Activated T-cell treated with anti-CD3 and anti-CD28 coated beads, Interleukin-2, amount 50 U/mL, for 24 hours (primary cell): ENCODE measurements at regions not wholly inside any gene's neighbourhood (a gene's known extent, or its start where the extent isn't known, plus 50 kb on each side); places are given as distances from the start of the nearest gene placed in this dataset.

Experiments
- DNase-seq: peaks from one replicate; pipeline ENCODE4 v3.0.0-alpha.2; 2020
- H3K27ac Mint-ChIP-seq: 2 replicates; pipeline ENCODE4 v1.8.0; 2020; ENCODE audit warnings: mild to moderate bottlenecking, mixed read lengths
- H3K27me3 Mint-ChIP-seq: 2 replicates; pipeline ENCODE4 v1.8.0; 2020; ENCODE audit warnings: mixed read lengths
- H3K36me3 Mint-ChIP-seq: 2 replicates; pipeline ENCODE4 v1.8.0; 2020; ENCODE audit warnings: low read depth, mixed read lengths
- H3K4me1 Mint-ChIP-seq: 2 replicates; pipeline ENCODE4 v1.8.0; 2020; ENCODE audit warnings: low read depth, mixed read lengths
- H3K4me3 Mint-ChIP-seq: 2 replicates; pipeline ENCODE4 v1.8.0; 2020; ENCODE audit warnings: mild to moderate bottlenecking, moderate library complexity, mixed read lengths
- H3K9me3 Mint-ChIP-seq: 2 replicates; pipeline ENCODE4 v1.8.0; 2020; ENCODE audit warnings: mixed read lengths

DNA sequence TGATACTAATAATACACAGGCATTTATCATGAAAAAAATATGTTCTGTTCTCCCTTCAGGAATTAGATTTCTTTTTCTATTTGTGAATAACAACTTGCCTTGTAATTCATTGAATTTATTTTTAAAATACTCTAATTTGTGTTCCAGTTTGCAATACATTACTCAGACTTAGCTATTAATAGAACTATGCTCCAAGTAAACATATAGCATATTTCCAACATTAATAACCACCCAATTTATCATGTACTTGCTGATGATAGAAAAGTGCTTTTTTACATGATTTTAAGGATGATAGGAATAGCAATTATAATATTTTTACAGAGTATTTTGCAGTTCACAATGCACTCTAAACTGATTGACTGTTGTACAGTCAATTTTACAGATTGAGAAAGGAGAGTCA lies 338.8 kb upstream of the SEMA3D start:
- Mint-ChIP-seq H3K4me1 (no peaks in the 10 kb centered on the region), H3K9me3 (no peaks in the 10 kb centered on the region), H3K4me3 (no peak overlapping the region), H3K36me3 (no peaks in the 10 kb centered on the region), H3K27ac (no peak overlapping the region), H3K27me3 (no peaks in the 10 kb centered on the region)
- no peak for DNase-seq

DNA sequence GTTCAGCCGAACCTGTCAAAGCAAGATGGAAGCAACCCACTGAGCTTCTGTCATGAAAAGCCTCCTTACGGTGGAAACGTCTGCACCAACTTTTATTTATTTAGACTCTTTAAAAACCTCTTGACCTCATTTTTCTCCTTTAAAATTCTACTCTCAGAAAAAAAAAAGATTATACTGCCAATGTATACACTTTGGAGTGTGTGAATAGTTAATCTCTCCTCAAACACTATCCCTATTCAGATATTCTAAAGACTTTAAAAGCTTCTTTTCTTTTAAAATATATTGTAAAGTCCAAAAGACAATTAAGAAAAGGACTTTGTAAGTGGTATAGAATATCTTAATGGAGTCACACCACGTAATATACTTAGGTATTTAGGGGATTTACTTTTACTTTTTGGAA lies 335.2 kb upstream of the SEMA3D start:
- Mint-ChIP-seq H3K4me3 (no peak overlapping the region), H3K4me1 (no peaks in the 10 kb centered on the region), H3K27ac (no peak overlapping the region), H3K27me3 (no peaks in the 10 kb centered on the region), H3K36me3 (no peaks in the 10 kb centered on the region), H3K9me3 (no peaks in the 10 kb centered on the region)
- no peak for DNase-seq

DNA sequence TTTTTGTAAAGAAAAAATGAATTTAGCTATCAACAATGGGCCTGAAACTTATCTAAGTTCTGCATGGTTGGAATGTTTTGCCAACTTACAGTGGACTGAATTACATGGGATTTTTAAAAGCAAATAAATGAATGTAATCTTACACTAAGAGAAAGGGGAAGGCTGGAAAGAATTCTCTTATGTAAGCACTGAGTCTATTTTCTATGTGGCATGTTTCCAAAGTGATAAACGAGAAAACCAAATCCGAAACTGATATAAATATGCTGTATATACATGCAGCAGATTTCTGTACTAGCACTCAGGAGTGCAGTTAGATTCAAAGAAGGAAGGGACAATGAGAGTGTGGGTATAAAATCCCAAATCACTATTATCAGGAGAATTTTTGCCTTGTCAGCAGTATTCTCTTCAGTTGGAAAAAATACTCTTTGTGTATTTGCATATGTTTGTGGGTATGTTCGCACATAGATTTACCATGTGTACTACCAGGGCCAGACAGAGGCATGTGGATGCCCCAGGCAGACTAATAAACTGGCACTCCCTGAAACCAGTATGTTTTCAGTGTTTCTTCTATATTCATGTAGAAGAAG lies 334.3 kb upstream of the SEMA3D start:
- Mint-ChIP-seq H3K27me3 (no peaks in the 10 kb centered on the region), H3K9me3 (no peaks in the 10 kb centered on the region), H3K27ac (no peak overlapping the region), H3K4me3 (no peak overlapping the region), H3K4me1 (no peaks in the 10 kb centered on the region), H3K36me3 (no peaks in the 10 kb centered on the region)
- no peak for DNase-seq

DNA sequence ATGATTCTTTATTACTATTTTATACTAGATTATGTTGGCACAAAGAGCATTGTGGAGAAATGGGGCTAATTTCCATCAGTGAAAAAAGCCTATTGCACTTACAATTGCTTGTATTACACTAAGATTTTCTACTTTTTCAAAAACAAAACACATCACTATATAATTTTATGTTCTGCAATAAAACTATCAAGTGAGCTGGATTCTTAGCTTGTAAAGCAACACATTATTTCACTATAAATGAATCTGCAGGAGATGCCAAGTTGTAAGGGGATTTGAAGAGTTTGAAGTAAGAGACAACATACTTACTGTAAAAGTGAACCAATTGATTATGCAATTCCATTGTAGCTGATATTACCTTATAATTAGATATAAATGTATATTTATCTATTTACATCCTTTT lies 333.3 kb upstream of the SEMA3D start:
- Mint-ChIP-seq H3K9me3 (no peaks in the 10 kb centered on the region), H3K4me1 (no peaks in the 10 kb centered on the region), H3K27ac (no peak overlapping the region)

DNA sequence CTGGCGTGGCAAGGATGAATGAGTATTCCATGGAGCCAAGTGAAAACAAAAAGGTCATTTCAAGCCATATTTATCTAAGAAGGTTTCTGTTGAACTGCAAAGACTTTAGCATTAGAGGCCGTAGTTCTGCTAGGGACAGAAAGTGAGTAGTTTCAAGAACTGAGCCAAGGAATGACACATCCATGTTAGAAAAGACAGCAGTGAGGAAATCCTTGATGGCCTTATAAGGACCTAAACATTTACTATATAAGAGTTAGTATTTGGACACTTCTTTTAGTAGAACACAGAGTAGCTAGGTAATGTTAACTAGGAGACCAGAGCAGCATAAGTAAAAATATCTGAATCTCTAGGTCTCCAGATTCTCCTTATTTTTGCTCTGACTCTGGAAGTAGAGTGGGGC lies 329.8 kb upstream of the SEMA3D start:
- no peaks in the 10 kb centered on the region for H3K4me1 Mint-ChIP-seq
- H3K36me3 Mint-ChIP-seq = no peaks in the 10 kb centered on the region
- no peak for DNase-seq
- H3K9me3 Mint-ChIP-seq = no peaks in the 10 kb centered on the region
- H3K27me3 Mint-ChIP-seq = no peaks in the 10 kb centered on the region
- no peak overlapping the region for H3K4me3 Mint-ChIP-seq
- H3K27ac Mint-ChIP-seq = no peak overlapping the region

More for the DNA sequence above, 333.3 kb upstream of the SEMA3D start:
- H3K27me3 Mint-ChIP-seq = no peaks in the 10 kb centered on the region
- DNase-seq = no peak
- no peaks in the 10 kb centered on the region for H3K36me3 Mint-ChIP-seq
- no peak overlapping the region for H3K4me3 Mint-ChIP-seq

- H3K27ac Mint-ChIP-seq = no peak overlapping the region
- no peak overlapping the region for H3K4me3 Mint-ChIP-seq
- DNase-seq = no peak
- H3K27me3 Mint-ChIP-seq = no peaks in the 10 kb centered on the region
- no peaks in the 10 kb centered on the region for H3K9me3 Mint-ChIP-seq
- H3K36me3 Mint-ChIP-seq = no peaks in the 10 kb centered on the region
- H3K4me1 Mint-ChIP-seq = no peaks in the 10 kb centered on the region
These were observed 325.9 kb upstream of the SEMA3D start for GRCh38 chr7:85512790-85513189.

GRCh38 chr7:85510287-85510686 lies 323.4 kb upstream of the SEMA3D start:
- H3K4me3 Mint-ChIP-seq = no peak overlapping the region
- H3K36me3 Mint-ChIP-seq = no peaks in the 10 kb centered on the region
- no peaks in the 10 kb centered on the region for H3K27me3 Mint-ChIP-seq
- no peaks in the 10 kb centered on the region for H3K9me3 Mint-ChIP-seq
- H3K4me1 Mint-ChIP-seq = no peaks in the 10 kb centered on the region
- H3K27ac Mint-ChIP-seq = no peak overlapping the region
- no peak for DNase-seq

DNA sequence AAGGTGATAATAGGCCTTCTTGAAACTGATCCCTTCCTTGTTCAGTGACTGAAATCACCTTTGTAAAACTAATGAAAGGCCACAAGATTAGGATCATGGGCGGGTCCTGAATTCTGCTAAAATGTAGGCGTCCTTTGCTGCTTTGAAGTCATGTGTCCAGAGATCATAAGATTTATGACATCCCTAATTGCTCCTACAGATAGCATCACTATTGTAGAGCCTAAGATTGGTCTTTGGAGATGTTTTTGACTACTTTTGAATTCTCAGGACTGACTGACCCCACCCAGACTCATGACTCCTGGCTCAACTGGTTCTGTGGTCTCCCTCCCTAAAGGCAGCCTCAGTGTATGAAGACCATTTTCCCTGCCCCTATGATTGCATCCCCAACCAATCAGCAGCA lies 322.6 kb upstream of the SEMA3D start:
- peaks cover 1% of the 10 kb centered on the region for H3K9me3 Mint-ChIP-seq
- H3K36me3 Mint-ChIP-seq = no peaks in the 10 kb centered on the region
- H3K4me3 Mint-ChIP-seq = no peak overlapping the region
- DNase-seq = no peak
- H3K4me1 Mint-ChIP-seq = no peaks in the 10 kb centered on the region
- no peak overlapping the region for H3K27ac Mint-ChIP-seq
- H3K27me3 Mint-ChIP-seq = no peaks in the 10 kb centered on the region

- peaks cover 2% of the 10 kb centered on the region for H3K9me3 Mint-ChIP-seq
These were observed 322.0 kb upstream of the SEMA3D start for GRCh38 chr7:85508642-85509410.

GRCh38 chr7:85498031-85498430 lies 311.2 kb upstream of the SEMA3D start:
- Mint-ChIP-seq H3K9me3 (peaks cover 5% of the 10 kb centered on the region), H3K36me3 (no peaks in the 10 kb centered on the region), H3K27me3 (no peaks in the 10 kb centered on the region), H3K4me3 (no peak overlapping the region), H3K27ac (no peak overlapping the region), H3K4me1 (no peaks in the 10 kb centered on the region)
- DNase-seq = no peak

More at GRCh38 chr7:85508642-85509410, 322.0 kb upstream of the SEMA3D start:
- DNase-seq = no peak
- Mint-ChIP-seq H3K4me1 (no peaks in the 10 kb centered on the region), H3K36me3 (no peaks in the 10 kb centered on the region), H3K27ac (no peak overlapping the region), H3K27me3 (no peaks in the 10 kb centered on the region), H3K4me3 (no peak overlapping the region)

DNA sequence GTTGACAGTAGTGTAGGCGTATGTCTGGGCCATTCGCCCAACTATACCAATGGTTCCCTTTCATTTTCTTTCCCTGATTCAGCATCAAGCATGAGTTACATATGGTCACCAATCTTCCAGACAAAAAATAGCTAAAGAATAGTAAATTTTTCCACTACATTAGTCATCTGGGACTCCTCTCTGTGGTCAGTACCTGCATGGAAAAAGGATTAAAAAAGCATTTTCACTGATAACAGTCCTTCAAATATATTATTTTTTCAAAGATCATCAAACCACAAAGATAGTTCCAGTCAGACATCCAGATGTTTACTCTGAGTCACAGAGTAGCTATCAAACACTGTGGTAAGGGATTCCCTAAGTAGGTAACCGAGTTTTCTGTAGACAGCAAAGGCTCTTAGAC lies 302.6 kb upstream of the SEMA3D start:
- Mint-ChIP-seq H3K4me3 (no peak overlapping the region), H3K27ac (no peak overlapping the region)

GRCh38 chr7:85488406-85488805 lies 301.6 kb upstream of the SEMA3D start:
- H3K9me3 Mint-ChIP-seq = peaks cover 3% of the 10 kb centered on the region
- H3K4me3 Mint-ChIP-seq = no peak overlapping the region
- H3K27me3 Mint-ChIP-seq = no peaks in the 10 kb centered on the region
- H3K27ac Mint-ChIP-seq = no peak overlapping the region
- no peak for DNase-seq
- no peaks in the 10 kb centered on the region for H3K4me1 Mint-ChIP-seq
- H3K36me3 Mint-ChIP-seq = no peaks in the 10 kb centered on the region

More for the DNA sequence above, 302.6 kb upstream of the SEMA3D start:
- Mint-ChIP-seq H3K9me3 (peaks cover 3% of the 10 kb centered on the region), H3K27me3 (no peaks in the 10 kb centered on the region), H3K36me3 (no peaks in the 10 kb centered on the region), H3K4me1 (no peaks in the 10 kb centered on the region)
- DNase-seq = no peak

GRCh38 chr7:85483177-85483576 lies 296.3 kb upstream of the SEMA3D start:
- no peak overlapping the region for H3K27ac Mint-ChIP-seq
- DNase-seq = no peak
- no peaks in the 10 kb centered on the region for H3K36me3 Mint-ChIP-seq
- peaks cover 7% of the 10 kb centered on the region for H3K9me3 Mint-ChIP-seq
- H3K27me3 Mint-ChIP-seq = no peaks in the 10 kb centered on the region
- H3K4me1 Mint-ChIP-seq = no peaks in the 10 kb centered on the region
- no peak overlapping the region for H3K4me3 Mint-ChIP-seq

DNA sequence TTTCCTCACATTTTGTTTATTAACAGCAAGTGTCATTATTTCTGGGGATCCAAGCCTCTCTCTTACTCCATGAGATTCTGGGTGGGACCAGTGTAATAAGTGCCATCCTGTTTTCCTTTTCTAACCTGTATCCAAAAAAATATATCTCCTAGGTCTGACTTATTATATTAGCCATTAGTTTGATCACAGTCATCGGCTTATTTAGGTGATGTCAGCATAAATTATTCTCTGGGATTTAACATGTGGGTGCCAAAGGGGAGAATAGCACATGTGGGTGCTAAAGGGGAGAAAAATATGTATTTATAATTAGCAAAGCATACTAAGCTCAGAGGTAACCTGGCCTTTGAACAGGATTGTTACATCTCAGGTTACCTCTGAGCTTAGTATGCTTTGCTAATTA lies 293.8 kb upstream of the SEMA3D start:
- no peaks in the 10 kb centered on the region for H3K27me3 Mint-ChIP-seq
- DNase-seq = no peak
- no peaks in the 10 kb centered on the region for H3K4me1 Mint-ChIP-seq
- no peaks in the 10 kb centered on the region for H3K36me3 Mint-ChIP-seq
- no peak overlapping the region for H3K4me3 Mint-ChIP-seq
- H3K27ac Mint-ChIP-seq = no peak overlapping the region
- peaks cover 4% of the 10 kb centered on the region for H3K9me3 Mint-ChIP-seq

DNA sequence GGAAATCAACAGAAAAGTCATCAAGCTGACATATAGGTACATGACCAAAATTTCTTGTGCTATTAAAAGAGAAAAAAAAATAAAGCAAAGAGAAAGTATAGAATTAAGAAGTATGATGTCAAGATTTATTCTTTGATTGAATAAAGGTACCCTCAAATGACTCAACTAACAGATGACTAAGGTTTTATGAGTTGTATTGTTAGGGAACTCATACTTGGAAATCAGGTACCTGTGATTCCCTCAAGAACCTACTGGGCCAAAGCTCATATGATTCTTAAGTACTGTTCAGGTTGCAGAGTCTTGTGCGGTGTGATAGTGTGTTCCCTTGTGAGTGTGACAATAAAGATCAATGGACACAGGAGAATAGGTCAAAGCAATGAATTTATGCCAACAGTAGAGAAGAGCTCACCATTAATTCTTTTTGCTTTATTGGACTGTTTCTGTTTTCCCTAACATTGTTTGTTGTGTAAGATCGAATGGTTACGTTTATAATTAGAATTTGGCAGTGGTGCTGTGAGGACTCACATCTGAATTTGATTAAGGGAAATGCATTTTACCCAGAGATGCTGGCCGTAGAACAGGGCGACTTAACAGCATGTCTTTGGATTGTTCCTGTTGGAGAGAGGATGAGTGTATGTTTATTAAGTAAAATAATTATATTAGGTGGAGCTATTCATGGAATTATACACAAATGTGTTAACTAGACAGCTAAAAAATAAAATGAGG lies 293.2 kb upstream of the SEMA3D start:
- H3K9me3 Mint-ChIP-seq = peaks cover 4% of the 10 kb centered on the region
- H3K4me3 Mint-ChIP-seq = no peak overlapping the region
- H3K4me1 Mint-ChIP-seq = no peaks in the 10 kb centered on the region
- no peak for DNase-seq
- no peaks in the 10 kb centered on the region for H3K36me3 Mint-ChIP-seq
- H3K27me3 Mint-ChIP-seq = no peaks in the 10 kb centered on the region
- no peak overlapping the region for H3K27ac Mint-ChIP-seq
